Right lobe of liver (tissue), 6 donors: ENCODE measurements at regions not wholly inside any gene's neighbourhood (a gene's known extent, or its start where the extent isn't known, plus 50 kb on each side); places are given as distances from the start of the nearest gene placed in this dataset.

Experiments
- ATAC-seq, 4 donors: fragments of 200-7000 bp; cut with Tn5 transposase; one replicate each; pipeline ENCODE4 v1.9.1; 2020; ENCODE audit warnings: mild to moderate bottlenecking in 4 of 4, moderate library complexity in 4 of 4
- DNase-seq, 3 donors: peaks; one replicate each; pipeline ENCODE4 v3.0.0-alpha.2; 2020
- H3K27ac ChIP-seq, 3 donors: fragments of 200-600 bp; one replicate each; pipeline ENCODE4 v1.8.0; 2022
- H3K27me3 ChIP-seq, 2 donors: fragments of 200-600 bp; one replicate each; pipeline ENCODE4 v1.8.0; 2022
- H3K36me3 ChIP-seq, 4 donors: fragments of 200-600 bp; sonication (generic) in 1 of 4; one replicate each; pipeline versions ENCODE4 v1.5.1 to v1.8.0; 2017 to 2022; ENCODE audit warnings: control low read depth in 1 of 4
- H3K4me1 ChIP-seq, 4 donors: fragments of 200-600 bp; sonication (generic) in 1 of 4; one replicate each; pipeline versions ENCODE4 v1.5.1 to v1.8.0; 2017 to 2022; ENCODE audit warnings: control low read depth in 1 of 4
- H3K4me3 ChIP-seq, 3 donors: fragments of 200-600 bp; one replicate each; pipeline ENCODE4 v1.8.0; 2022
- H3K9me3 ChIP-seq, 4 donors: fragments of 200-600 bp; sonication (generic) in 1 of 4; one replicate each; pipeline versions ENCODE4 v1.5.1 to v1.8.0; 2017 to 2022; ENCODE audit warnings: control low read depth in 1 of 4
- POLR2A ChIP-seq: fragments of 450-650 bp; IDR thresholded peaks from one replicate; pipeline ENCODE4 v1.6.1; 2017; ENCODE audit warnings: antibody characterized with exemption, mild to moderate bottlenecking
- WGBS: methylation state at CpG from one replicate; pipeline ENCODE4 v1.1.6; 2018; ENCODE audit warnings: low coverage, low lambda C conversion rate; ENCODE audit not compliant: insufficient coverage; ENCODE audit errors: missing lambda C conversion rate; 5-methylcytosine and 5-hydroxymethylcytosine counted together
- intact Hi-C, 2 donors: fragments of 100-400 bp; cut with DNase I; formaldehyde crosslinking; loops; one replicate each; pipeline versions ENCODE4 v1.11.2 to v1.14.1; 2022
- TF ChIP-seq, protein P1 (sequence below), 4 donors: fragments of 200-600 bp in 3 of 4; fragments of 450-650 bp in 1 of 4; IDR thresholded peaks; one replicate each; pipeline versions ENCODE4 v1.5.1 to v1.8.0; 2016 to 2022; ENCODE audit warnings: antibody characterized with exemption in 4 of 4, mild to moderate bottlenecking in 2 of 4
- donor health status: DM: no; HTN: yes; CAD: no.
- donor health status: DM: no; HTN: no; CAD: no.
- donor health status: DM: no; HTN: no; CAD: no.
- donor health status: DM: no; HTN: yes; CAD: no.
- donor health status: DM: no; HTN: yes; CAD: no.

DNA sequence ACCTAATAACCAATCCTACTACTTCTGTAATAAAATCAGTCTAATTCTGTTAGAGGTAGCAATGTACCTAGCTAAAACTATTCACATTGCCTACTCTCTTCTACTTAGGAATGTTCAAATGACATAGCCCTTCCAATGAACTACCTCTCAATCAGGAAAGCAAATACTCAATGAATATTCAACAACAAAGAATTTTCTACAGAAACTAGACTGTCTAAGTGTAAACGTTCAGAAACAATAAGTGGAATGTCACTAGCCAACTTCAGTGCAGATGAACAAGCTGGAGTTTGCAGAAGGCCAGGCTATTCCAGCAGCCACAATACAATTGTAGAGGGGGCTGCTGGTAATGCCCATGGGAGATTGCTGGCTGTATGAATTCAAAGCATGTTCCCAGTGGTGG is 743.2 kb upstream of the CDH10 start:
- no peak for ATAC-seq

DNA sequence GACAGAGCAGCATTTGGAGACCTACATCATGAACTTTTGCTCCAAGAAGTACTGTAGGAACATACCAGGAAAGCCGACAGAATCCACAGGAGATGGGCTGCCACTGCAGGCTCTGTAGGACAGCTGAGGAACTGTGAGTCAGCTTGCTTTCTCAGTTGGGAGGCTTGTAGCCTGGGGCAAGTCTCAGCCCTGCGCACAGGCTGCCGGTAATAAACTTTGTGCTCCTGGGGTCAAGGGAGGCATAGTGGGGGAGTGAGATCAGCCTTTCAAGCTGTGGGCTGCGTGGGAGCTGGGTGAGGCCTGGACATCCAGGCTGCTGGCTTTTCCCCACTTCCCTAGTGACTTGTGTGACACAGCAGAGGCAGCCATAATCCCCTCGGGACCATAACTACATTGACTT is 718.0 kb upstream of the CDH10 start:
- no peaks in the 10 kb centered on the region for H3K36me3 ChIP-seq
- no peak overlapping the region for H3K4me3 ChIP-seq
- no peaks in the 10 kb centered on the region for H3K4me1 ChIP-seq
- no peak for TF ChIP-seq POLR2A
- TF ChIP-seq, protein P1, sequence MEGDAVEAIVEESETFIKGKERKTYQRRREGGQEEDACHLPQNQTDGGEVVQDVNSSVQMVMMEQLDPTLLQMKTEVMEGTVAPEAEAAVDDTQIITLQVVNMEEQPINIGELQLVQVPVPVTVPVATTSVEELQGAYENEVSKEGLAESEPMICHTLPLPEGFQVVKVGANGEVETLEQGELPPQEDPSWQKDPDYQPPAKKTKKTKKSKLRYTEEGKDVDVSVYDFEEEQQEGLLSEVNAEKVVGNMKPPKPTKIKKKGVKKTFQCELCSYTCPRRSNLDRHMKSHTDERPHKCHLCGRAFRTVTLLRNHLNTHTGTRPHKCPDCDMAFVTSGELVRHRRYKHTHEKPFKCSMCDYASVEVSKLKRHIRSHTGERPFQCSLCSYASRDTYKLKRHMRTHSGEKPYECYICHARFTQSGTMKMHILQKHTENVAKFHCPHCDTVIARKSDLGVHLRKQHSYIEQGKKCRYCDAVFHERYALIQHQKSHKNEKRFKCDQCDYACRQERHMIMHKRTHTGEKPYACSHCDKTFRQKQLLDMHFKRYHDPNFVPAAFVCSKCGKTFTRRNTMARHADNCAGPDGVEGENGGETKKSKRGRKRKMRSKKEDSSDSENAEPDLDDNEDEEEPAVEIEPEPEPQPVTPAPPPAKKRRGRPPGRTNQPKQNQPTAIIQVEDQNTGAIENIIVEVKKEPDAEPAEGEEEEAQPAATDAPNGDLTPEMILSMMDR (IDR thresholded peaks at IDR 0.05): no peak
- no peaks in the 10 kb centered on the region for H3K27me3 ChIP-seq
- intact Hi-C loops: no loop called here
- H3K9me3 ChIP-seq: peaks cover 0 to 5% (median 0%) of the 10 kb centered on the region in 4 donors
- DNase-seq: no peak
- H3K27ac ChIP-seq: no peak overlapping the region
- no peak for ATAC-seq
- 100% methylated on average over 1 of the region's 5 CpGs for WGBS

More for the DNA sequence above, 743.2 kb upstream of the CDH10 start:
- WGBS: 55% methylated on average over 1 of the region's 1 CpG
- Histone ChIP-seq H3K27ac (no peak overlapping the region), H3K4me3 (no peak overlapping the region), H3K9me3 (no peaks in the 10 kb centered on the region), H3K4me1 (no peaks in the 10 kb centered on the region), H3K27me3 (no peaks in the 10 kb centered on the region), H3K36me3 (no peaks in the 10 kb centered on the region)
- TF ChIP-seq POLR2A: no peak
- TF ChIP-seq, protein P1 (IDR thresholded peaks at IDR 0.05): no peak
- intact Hi-C loops: no loop called here
- DNase-seq: no peak

DNA sequence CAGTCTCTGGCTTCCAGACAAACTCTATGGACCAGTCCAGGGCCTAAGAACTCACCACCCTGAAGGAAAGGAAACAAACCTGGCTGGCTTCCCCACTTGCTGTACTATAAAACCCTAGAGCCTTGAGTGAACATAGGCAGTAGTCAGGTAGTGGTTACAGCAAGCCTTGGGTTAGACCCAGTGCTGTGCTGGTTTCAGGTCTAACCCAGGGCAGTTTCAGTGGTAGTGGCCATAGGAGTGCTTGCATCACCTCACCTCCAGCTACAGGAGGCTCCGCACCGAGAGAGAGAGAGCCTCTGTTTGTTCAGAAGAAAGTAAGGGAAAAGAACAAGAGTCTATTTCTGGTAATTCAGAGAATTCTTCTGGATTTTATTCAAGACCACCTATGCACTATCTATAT is 714.1 kb upstream of the CDH10 start:
- TF ChIP-seq, protein P1 (IDR thresholded peaks at IDR 0.05): no peak
- no peak for TF ChIP-seq POLR2A
- ATAC-seq: no peak
- DNase-seq: no peak
- H3K27ac ChIP-seq: no peak overlapping the region
- no peaks in the 10 kb centered on the region for H3K4me1 ChIP-seq
- no peaks in the 10 kb centered on the region for H3K9me3 ChIP-seq
- WGBS: no CpG with 5 or more reads among the region's 2 CpGs
- intact Hi-C loops: no loop called here
- no peak overlapping the region for H3K4me3 ChIP-seq
- no peaks in the 10 kb centered on the region for H3K36me3 ChIP-seq
- H3K27me3 ChIP-seq: no peaks in the 10 kb centered on the region

DNA sequence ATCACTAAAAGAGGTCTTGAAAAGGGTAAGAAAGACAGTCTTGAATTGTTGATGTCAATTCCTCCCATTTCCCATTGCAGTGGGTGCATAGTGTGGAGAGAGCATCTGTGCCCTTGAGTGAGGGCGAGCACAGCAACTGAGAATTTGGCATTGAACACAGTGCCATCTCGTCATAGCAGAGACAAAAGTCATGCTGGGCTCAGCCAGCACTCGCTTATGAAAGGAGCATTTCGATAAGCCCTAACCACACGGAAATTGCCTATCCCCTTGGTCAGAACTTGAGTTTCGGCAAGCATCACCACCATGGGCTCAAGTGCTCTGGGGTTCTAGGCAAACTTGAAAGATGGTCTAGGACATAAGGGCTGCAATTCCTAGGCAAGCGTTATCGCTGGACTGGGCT is 712.8 kb upstream of the CDH10 start:
- WGBS: 0% methylated on average over 1 of the region's 8 CpGs
- H3K36me3 ChIP-seq: no peaks in the 10 kb centered on the region
- TF ChIP-seq, protein P1 (IDR thresholded peaks at IDR 0.05): no peak
- TF ChIP-seq POLR2A: no peak
- no peaks in the 10 kb centered on the region for H3K27me3 ChIP-seq
- H3K9me3 ChIP-seq: no peaks in the 10 kb centered on the region
- DNase-seq (no peak), ATAC-seq (no peak)
- intact Hi-C loops: no loop called here
- H3K27ac ChIP-seq: no peak overlapping the region
- H3K4me1 ChIP-seq: no peaks in the 10 kb centered on the region
- H3K4me3 ChIP-seq: no peak overlapping the region

DNA sequence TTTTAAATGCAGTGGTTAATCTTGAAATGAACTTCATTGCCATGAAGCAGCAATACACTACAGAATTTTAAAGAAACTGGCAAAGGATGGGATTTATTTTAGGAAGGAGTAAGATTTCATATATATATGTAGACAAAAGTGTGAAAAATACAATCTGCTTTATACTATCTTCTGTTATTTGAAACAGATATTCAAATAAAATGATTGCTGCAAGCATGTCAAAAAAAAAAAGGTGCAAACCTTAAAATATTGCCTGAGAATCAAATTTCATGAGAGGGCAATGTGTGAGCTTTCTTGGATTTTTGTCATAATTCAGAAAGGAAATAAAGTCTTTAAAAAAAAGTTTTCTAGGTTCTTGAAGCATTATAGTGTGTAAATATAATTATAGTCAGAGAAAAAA is 705.0 kb upstream of the CDH10 start:
- DNase-seq: no peak
- no peak overlapping the region for H3K4me3 ChIP-seq
- no peaks in the 10 kb centered on the region for H3K9me3 ChIP-seq
- ATAC-seq: no peak
- intact Hi-C loops: no loop called here
- no peak overlapping the region for H3K27ac ChIP-seq
- no peaks in the 10 kb centered on the region for H3K27me3 ChIP-seq
- no peaks in the 10 kb centered on the region for H3K4me1 ChIP-seq
- H3K36me3 ChIP-seq: no peaks in the 10 kb centered on the region
- TF ChIP-seq, protein P1 (IDR thresholded peaks at IDR 0.05): no peak
- TF ChIP-seq POLR2A: no peak
